Uterus (tissue), 3 donors: ENCODE measurements at regions not wholly inside any gene's neighbourhood (a gene's known extent, or its start where the extent isn't known, plus 50 kb on each side); places are given as distances from the start of the nearest gene placed in this dataset.

Source experiments
- DNase-seq, 2 donors: peaks; one replicate each; pipeline ENCODE4 v3.0.0-alpha.2; 2019 to 2020
- H3K27ac ChIP-seq, 2 donors: fragments of 200-600 bp; sonication (generic); 1 replicate in 1 of 2; 2 replicates in 1 of 2; pipeline ENCODE4 v1.5.1; 2016 to 2018
- H3K27me3 ChIP-seq, 2 donors: fragments of 200-600 bp; sonication (generic); one replicate each; pipeline ENCODE4 v1.5.1; 2018 to 2019; ENCODE audit warnings: control low read depth in 1 of 2
- H3K36me3 ChIP-seq, 2 donors: fragments of 200-600 bp; sonication (generic); one replicate each; pipeline ENCODE4 v1.5.1; 2019; ENCODE audit warnings: control low read depth in 1 of 2
- H3K4me1 ChIP-seq, 2 donors: fragments of 200-600 bp; sonication (generic); one replicate each; pipeline ENCODE4 v1.5.1; 2018 to 2019; ENCODE audit warnings: control low read depth in 1 of 2
- H3K4me3 ChIP-seq, 2 donors: fragments of 200-600 bp; sonication (generic); 1 replicate in 1 of 2; 2 replicates in 1 of 2; pipeline ENCODE4 v1.5.1; 2018 to 2019; ENCODE audit warnings: mild to moderate bottlenecking in 1 of 2
- H3K9me3 ChIP-seq, 2 donors: fragments of 200-600 bp; sonication (generic); one replicate each; pipeline ENCODE4 v1.5.1; 2019; ENCODE audit warnings: control low read depth in 1 of 2
- CTCF ChIP-seq, 4 experiments: fragments of 200-600 bp in 2 of 4; fragments of 450-650 bp in 2 of 4; sonication (generic) in 2 of 4; IDR thresholded peaks; one replicate each; pipeline ENCODE4 v1.5.1; 2016 to 2019; ENCODE audit warnings: antibody characterized with exemption in 4 of 4, mild to moderate bottlenecking in 2 of 4, moderate library complexity in 1 of 4
- POLR2A ChIP-seq, 2 donors: fragments of 450-650 bp; IDR thresholded peaks; one replicate each; pipeline ENCODE4 v1.6.1; 2016; ENCODE audit warnings: antibody characterized with exemption in 2 of 2, mild to moderate bottlenecking in 1 of 2, moderate library complexity in 1 of 2
- intact Hi-C: fragments of 100-400 bp; cut with DNase I; formaldehyde crosslinking; loops from one replicate; pipeline ENCODE4 v1.15.1; 2023; ENCODE audit warnings: low total_unique reads
- donor health status: DM: yes; HTN: yes; CAD: no.

- Histone ChIP-seq H3K36me3 (no peaks in the 10 kb centered on the region), H3K27ac (no peak overlapping the region), H3K9me3 (no peaks in the 10 kb centered on the region), H3K4me3 (no peak overlapping the region), H3K4me1 (no peaks in the 10 kb centered on the region), H3K27me3 (no peaks in the 10 kb centered on the region)
- no peak for DNase-seq
- TF ChIP-seq POLR2A (IDR thresholded peaks at IDR 0.05) (no peak), CTCF (IDR thresholded peaks at IDR 0.05) (no peak)
- intact Hi-C loops: no loop called here
Observed at GRCh38 chr9:28707616-28708015, 1134.3 kb upstream of the C9orf72 start.

GRCh38 chr9:28714188-28714587 is 1140.9 kb upstream of the C9orf72 start:
- intact Hi-C loops: no loop called here
- Histone ChIP-seq H3K9me3 (no peaks in the 10 kb centered on the region), H3K27me3 (no peaks in the 10 kb centered on the region), H3K27ac (no peak overlapping the region), H3K4me3 (no peak overlapping the region), H3K36me3 (no peaks in the 10 kb centered on the region), H3K4me1 (no peaks in the 10 kb centered on the region)
- no peak for DNase-seq
- TF ChIP-seq CTCF (IDR thresholded peaks at IDR 0.05) (no peak), POLR2A (IDR thresholded peaks at IDR 0.05) (no peak)

GRCh38 chr9:28718226-28718625 is 1144.9 kb upstream of the C9orf72 start:
- no peaks in the 10 kb centered on the region for H3K9me3 ChIP-seq
- no peaks in the 10 kb centered on the region for H3K4me1 ChIP-seq
- no peak for DNase-seq
- intact Hi-C loops: no loop called here
- H3K27ac ChIP-seq: no peak overlapping the region
- H3K4me3 ChIP-seq: no peak overlapping the region
- no peaks in the 10 kb centered on the region for H3K27me3 ChIP-seq
- H3K36me3 ChIP-seq: no peaks in the 10 kb centered on the region
- no peak for TF ChIP-seq POLR2A (IDR thresholded peaks at IDR 0.05)
- no peak for TF ChIP-seq CTCF (IDR thresholded peaks at IDR 0.05)

DNA sequence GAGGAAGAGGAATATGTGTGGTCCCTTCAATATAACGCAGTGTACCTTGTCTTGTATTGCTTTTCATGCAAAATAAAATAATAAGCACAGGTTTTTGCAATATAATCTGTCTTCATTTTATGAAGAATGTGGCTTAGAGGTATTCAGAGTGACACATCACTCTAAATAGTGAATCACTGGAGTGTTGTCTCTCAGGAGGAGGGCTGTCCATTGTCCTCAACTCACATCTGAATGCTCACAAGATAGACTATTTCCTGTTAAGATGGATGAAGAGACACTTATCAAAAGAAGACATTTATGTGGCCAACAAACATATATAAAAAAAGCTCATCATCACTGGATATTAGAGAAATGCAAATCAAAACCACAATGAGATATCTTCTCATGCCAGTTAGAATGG is 1147.5 kb upstream of the C9orf72 start:
- intact Hi-C loops: no loop called here
- Histone ChIP-seq H3K27ac (no peak overlapping the region), H3K4me1 (no peaks in the 10 kb centered on the region), H3K9me3 (no peaks in the 10 kb centered on the region), H3K36me3 (no peaks in the 10 kb centered on the region), H3K27me3 (no peaks in the 10 kb centered on the region), H3K4me3 (no peak overlapping the region)
- DNase-seq: no peak
- no peak for TF ChIP-seq CTCF (IDR thresholded peaks at IDR 0.05)

DNA sequence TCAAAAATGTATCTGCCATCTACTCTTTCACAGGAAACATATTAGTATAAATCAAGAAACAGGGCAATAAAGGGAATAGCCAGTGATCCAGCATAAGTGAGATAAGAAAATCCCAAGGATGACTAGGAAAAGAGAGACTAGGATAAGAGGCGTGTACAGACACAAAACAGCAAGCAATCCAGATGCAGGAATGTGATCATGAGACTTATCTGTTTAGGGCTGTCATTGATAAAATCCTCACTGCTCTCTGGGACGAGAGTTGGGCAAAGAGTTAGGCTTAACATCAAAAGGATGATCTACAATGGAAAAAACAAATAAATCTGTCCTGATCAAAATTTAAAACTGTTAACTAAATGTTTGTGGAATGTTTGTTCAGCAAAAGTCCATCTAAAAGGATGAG is 1156.8 kb upstream of the C9orf72 start:
- DNase-seq: no peak
- Histone ChIP-seq H3K4me3 (no peak overlapping the region), H3K9me3 (no peaks in the 10 kb centered on the region), H3K36me3 (no peaks in the 10 kb centered on the region), H3K27me3 (no peaks in the 10 kb centered on the region), H3K4me1 (no peaks in the 10 kb centered on the region), H3K27ac (no peak overlapping the region)
- no peak for TF ChIP-seq POLR2A (IDR thresholded peaks at IDR 0.05)
- TF ChIP-seq CTCF (IDR thresholded peaks at IDR 0.05): no peak
- intact Hi-C loops: no loop called here
